Vagina (tissue), 2 donors: ENCODE measurements at regions not wholly inside any gene's neighbourhood (a gene's known extent, or its start where the extent isn't known, plus 50 kb on each side); places are given as distances from the start of the nearest gene placed in this dataset.

Experiments used
- DNase-seq, 2 donors: peaks; one replicate each; pipeline ENCODE4 v3.0.0-alpha.2; 2017; ENCODE audit errors: extremely low spot score in 2 of 2
- H3K27ac ChIP-seq: fragments of 200-600 bp; sonication (generic); one replicate; pipeline ENCODE4 v1.5.1; 2019
- H3K27me3 ChIP-seq: fragments of 200-600 bp; sonication (generic); one replicate; pipeline ENCODE4 v1.5.1; 2019
- H3K36me3 ChIP-seq, 2 donors: fragments of 200-600 bp; sonication (generic); one replicate each; pipeline ENCODE4 v1.5.1; 2017 to 2019
- H3K4me1 ChIP-seq: fragments of 200-600 bp; sonication (generic); one replicate; pipeline ENCODE4 v1.5.1; 2019
- H3K4me3 ChIP-seq, 2 donors: fragments of 200-600 bp; sonication (generic); 1 replicate in 1 of 2; 2 replicates in 1 of 2; pipeline ENCODE4 v1.5.1; 2016 to 2019
- H3K9me3 ChIP-seq: fragments of 200-600 bp; sonication (generic); one replicate; pipeline ENCODE4 v1.5.1; 2019
- POLR2A ChIP-seq, 2 donors: fragments of 450-650 bp; IDR thresholded peaks; one replicate each; pipeline ENCODE4 v1.6.1; 2017; ENCODE audit warnings: antibody characterized with exemption in 2 of 2, mild to moderate bottlenecking in 2 of 2, moderate library complexity in 2 of 2
- POLR2AphosphoS5 ChIP-seq, 2 donors: sonication (generic); formaldehyde crosslinking; IDR thresholded peaks; one replicate each; pipeline ENCODE4 v1.9.0; 2017; ENCODE audit warnings: antibody characterized with exemption in 2 of 2, mild to moderate bottlenecking in 2 of 2, low read depth in 1 of 2; ENCODE audit not compliant: insufficient read depth in 1 of 2
- intact Hi-C: fragments of 100-400 bp; cut with DNase I; formaldehyde crosslinking; loops from one replicate; pipeline ENCODE4 v1.15.1; 2023
- TF ChIP-seq, protein P1 (sequence below), 3 experiments: fragments of 450-650 bp in 2 of 3; fragments of 200-600 bp in 1 of 3; sonication (generic) in 1 of 3; IDR thresholded peaks; one replicate each; pipeline ENCODE4 v1.5.1; 2017 to 2019; ENCODE audit warnings: antibody characterized with exemption in 3 of 3, mild to moderate bottlenecking in 2 of 3, moderate library complexity in 2 of 3

GRCh38 chr7:138169441-138169851, 93.2 kb downstream of the AKR1D1 start:
- Histone ChIP-seq H3K27ac (no peak overlapping the region), H3K9me3 (peaks cover 4% of the 10 kb centered on the region), H3K4me3 (no peak overlapping the region), H3K4me1 (no peaks in the 10 kb centered on the region), H3K27me3 (no peaks in the 10 kb centered on the region), H3K36me3 (no peaks in the 10 kb centered on the region)
- TF ChIP-seq POLR2A (IDR thresholded peaks at IDR 0.05) (no peak), POLR2AphosphoS5 (IDR thresholded peaks at IDR 0.05; ENCODE audit: insufficient read depth in 1 of 2, low read depth in 1 of 2) (no peak)
- TF ChIP-seq, protein P1, sequence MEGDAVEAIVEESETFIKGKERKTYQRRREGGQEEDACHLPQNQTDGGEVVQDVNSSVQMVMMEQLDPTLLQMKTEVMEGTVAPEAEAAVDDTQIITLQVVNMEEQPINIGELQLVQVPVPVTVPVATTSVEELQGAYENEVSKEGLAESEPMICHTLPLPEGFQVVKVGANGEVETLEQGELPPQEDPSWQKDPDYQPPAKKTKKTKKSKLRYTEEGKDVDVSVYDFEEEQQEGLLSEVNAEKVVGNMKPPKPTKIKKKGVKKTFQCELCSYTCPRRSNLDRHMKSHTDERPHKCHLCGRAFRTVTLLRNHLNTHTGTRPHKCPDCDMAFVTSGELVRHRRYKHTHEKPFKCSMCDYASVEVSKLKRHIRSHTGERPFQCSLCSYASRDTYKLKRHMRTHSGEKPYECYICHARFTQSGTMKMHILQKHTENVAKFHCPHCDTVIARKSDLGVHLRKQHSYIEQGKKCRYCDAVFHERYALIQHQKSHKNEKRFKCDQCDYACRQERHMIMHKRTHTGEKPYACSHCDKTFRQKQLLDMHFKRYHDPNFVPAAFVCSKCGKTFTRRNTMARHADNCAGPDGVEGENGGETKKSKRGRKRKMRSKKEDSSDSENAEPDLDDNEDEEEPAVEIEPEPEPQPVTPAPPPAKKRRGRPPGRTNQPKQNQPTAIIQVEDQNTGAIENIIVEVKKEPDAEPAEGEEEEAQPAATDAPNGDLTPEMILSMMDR (IDR thresholded peaks at IDR 0.05): no peak
- intact Hi-C loops: no loop called here
- no peak for DNase-seq

GRCh38 chr7:138170298-138170697, 94.0 kb downstream of the AKR1D1 start:
- Histone ChIP-seq H3K9me3 (no peaks in the 10 kb centered on the region), H3K36me3 (no peaks in the 10 kb centered on the region), H3K27ac (no peak overlapping the region), H3K27me3 (no peaks in the 10 kb centered on the region), H3K4me1 (no peaks in the 10 kb centered on the region), H3K4me3 (no peak overlapping the region)
- TF ChIP-seq POLR2AphosphoS5 (IDR thresholded peaks at IDR 0.05; ENCODE audit: insufficient read depth in 1 of 2, low read depth in 1 of 2): no peak
- TF ChIP-seq POLR2A (IDR thresholded peaks at IDR 0.05): no peak
- TF ChIP-seq, protein P1 (IDR thresholded peaks at IDR 0.05): no peak
- intact Hi-C loops: no loop called here
- DNase-seq: no peak

DNA sequence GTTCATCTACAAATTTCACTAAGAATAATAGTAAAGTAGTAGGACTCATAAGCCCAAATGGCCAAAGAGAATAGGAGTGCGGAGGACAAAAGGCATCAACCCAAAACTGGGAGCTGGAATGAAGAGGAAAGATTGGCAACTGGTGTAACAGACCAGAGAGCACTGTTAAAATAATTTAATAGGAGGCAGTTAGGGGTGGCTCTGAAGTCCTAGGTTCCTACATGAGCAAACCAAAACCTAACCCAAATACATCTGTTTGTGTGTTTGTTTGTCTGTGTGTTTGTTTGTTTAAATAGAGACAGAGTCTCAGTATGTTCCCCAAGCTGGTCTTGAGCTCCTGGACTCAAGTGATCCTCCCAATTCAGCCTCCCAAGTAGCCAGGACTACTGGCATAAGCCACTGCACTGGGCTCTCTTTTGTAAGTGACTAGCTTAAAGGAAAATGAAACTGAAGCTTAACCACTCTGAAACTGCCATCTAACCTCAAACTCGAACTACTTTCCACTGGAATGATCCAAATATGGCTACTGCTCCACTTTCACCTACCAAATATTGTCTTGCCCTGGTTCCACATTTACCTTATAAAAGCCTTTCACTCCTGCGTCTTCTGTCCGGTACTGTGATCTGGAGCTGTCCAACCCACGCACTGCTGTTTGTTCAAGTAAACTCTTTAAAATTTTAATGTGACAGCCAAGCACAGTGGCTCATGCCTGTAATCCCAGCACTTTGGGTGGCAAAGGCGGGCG, 94.9 kb downstream of the AKR1D1 start:
- no peaks in the 10 kb centered on the region for H3K4me1 ChIP-seq
- intact Hi-C loops: no loop called here
- no peak overlapping the region for H3K27ac ChIP-seq
- no peaks in the 10 kb centered on the region for H3K9me3 ChIP-seq
- H3K36me3 ChIP-seq: no peaks in the 10 kb centered on the region
- TF ChIP-seq, protein P1 (IDR thresholded peaks at IDR 0.05): no peak
- no peak overlapping the region for H3K4me3 ChIP-seq
- no peaks in the 10 kb centered on the region for H3K27me3 ChIP-seq
- DNase-seq: no peak

DNA sequence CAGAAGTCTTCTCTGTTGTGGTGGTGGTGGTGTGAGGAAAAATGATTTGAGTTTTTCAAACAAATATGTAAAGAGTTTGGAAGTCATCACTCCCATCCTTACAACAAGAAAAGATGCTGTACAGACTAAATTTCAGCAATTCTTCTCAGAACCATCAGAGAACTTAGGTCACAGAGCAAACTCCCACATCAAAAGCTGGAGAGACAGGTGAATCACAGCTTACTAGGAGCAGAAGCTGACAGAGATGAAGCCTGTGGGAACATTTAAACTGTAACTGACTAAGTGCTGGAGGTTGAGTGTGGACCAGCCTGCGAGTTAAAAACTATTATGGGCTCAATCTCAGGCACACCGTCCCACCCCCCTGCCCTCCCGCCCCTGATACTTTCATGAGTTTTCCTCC, 97.3 kb downstream of the AKR1D1 start:
- H3K27ac ChIP-seq: no peak overlapping the region
- H3K4me3 ChIP-seq: no peak overlapping the region
- H3K9me3 ChIP-seq: no peaks in the 10 kb centered on the region
- no peaks in the 10 kb centered on the region for H3K4me1 ChIP-seq
- H3K36me3 ChIP-seq: no peaks in the 10 kb centered on the region
- intact Hi-C loops: no loop called here
- no peaks in the 10 kb centered on the region for H3K27me3 ChIP-seq
- TF ChIP-seq, protein P1 (IDR thresholded peaks at IDR 0.05): no peak
- TF ChIP-seq POLR2AphosphoS5 (IDR thresholded peaks at IDR 0.05; ENCODE audit: insufficient read depth in 1 of 2, low read depth in 1 of 2) (no peak), POLR2A (IDR thresholded peaks at IDR 0.05) (no peak)
- no peak for DNase-seq

DNA sequence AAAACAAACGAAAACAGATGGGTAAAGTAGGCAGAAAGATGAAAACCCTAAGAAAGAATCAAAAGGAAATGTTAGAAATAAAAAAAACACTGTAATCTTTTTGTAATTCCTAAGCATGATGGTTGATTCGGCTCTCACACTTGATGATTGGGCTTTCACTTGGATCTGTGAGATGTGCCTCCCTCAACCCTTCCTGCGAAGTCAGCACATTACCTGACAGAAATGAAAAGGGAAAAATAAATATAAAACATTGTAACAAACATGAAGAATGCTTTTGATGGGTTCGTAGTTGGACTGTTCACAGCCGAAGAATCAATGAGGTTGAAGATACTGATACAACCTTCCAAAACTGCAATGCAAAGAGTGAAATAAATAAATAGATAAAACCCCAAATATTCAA, 99.8 kb downstream of the AKR1D1 start:
- H3K27me3 ChIP-seq: no peaks in the 10 kb centered on the region
- no peak for TF ChIP-seq POLR2A (IDR thresholded peaks at IDR 0.05)
- TF ChIP-seq, protein P1 (IDR thresholded peaks at IDR 0.05): no peak
- no peak for TF ChIP-seq POLR2AphosphoS5 (IDR thresholded peaks at IDR 0.05; ENCODE audit: insufficient read depth in 1 of 2, low read depth in 1 of 2)
- no peak overlapping the region for H3K4me3 ChIP-seq
- no peaks in the 10 kb centered on the region for H3K4me1 ChIP-seq
- no peaks in the 10 kb centered on the region for H3K9me3 ChIP-seq
- H3K36me3 ChIP-seq: no peaks in the 10 kb centered on the region
- no peak overlapping the region for H3K27ac ChIP-seq
- DNase-seq: no peak
- intact Hi-C loops: no loop called here
